Keratinocyte (primary cell): ENCODE measurements at regions not wholly inside any gene's neighbourhood (a gene's known extent, or its start where the extent isn't known, plus 50 kb on each side); places are given as distances from the start of the nearest gene placed in this dataset.
"Not testable (repeated sequence)": the region's sequence is repeated elsewhere in the genome, so short reads cannot be mapped to it uniquely, and the experiment has no call there.

Source experiments
- DNase-seq: peaks from one replicate; pipeline ENCODE4 v3.0.0-alpha.2; 2011; ENCODE audit warnings: low read depth, missing footprints, low spot score
- FAIRE-seq: peaks from 2 replicates; lab custom pipeline; 2011; peaks lifted over from hg19 to GRCh38; lab: Jason Lieb, UNC
- H2AFZ ChIP-seq: 2 replicates; pipeline ENCODE4 v1.6.0; 2012; ENCODE audit warnings: low read length, control low read depth, inconsistent platforms; ENCODE audit not compliant: control insufficient read depth
- H3K27ac ChIP-seq: 2 replicates; pipeline ENCODE4 v1.5.1; 2011; ENCODE audit warnings: low read length; ENCODE audit not compliant: control insufficient read depth, insufficient read depth
- H3K27me3 ChIP-seq: 3 replicates; pipeline ENCODE4 v1.6.0; 2011; ENCODE audit warnings: low read length; ENCODE audit not compliant: control insufficient read depth, insufficient read depth; ENCODE audit errors: extremely low read depth
- H3K36me3 ChIP-seq, 2 experiments: 2 replicates in 1 of 2; 3 replicates in 1 of 2; pipeline ENCODE4 v1.5.1; 2011; ENCODE audit warnings: low read length in 2 of 2, mild to moderate bottlenecking in 1 of 2; ENCODE audit not compliant: control insufficient read depth in 2 of 2, insufficient read depth in 2 of 2; ENCODE audit errors: extremely low read depth in 1 of 2
- H3K4me1 ChIP-seq: 3 replicates; pipeline ENCODE4 v1.5.1; 2011; ENCODE audit warnings: low read length; ENCODE audit not compliant: control insufficient read depth, insufficient read depth; ENCODE audit errors: extremely low read depth
- H3K4me2 ChIP-seq: 3 replicates; pipeline ENCODE4 v1.6.0; 2011; ENCODE audit warnings: low read depth, low read length; ENCODE audit not compliant: control insufficient read depth, insufficient read depth; ENCODE audit errors: extremely low read depth
- H3K4me3 ChIP-seq, 3 experiments: fragments of 200-600 bp in 1 of 3; sonication (generic) in 1 of 3; 2 replicates in 2 of 3; 3 replicates in 1 of 3; pipeline ENCODE4 v1.5.1; 2011 to 2016; ENCODE audit warnings: low read length in 3 of 3, mild to moderate bottlenecking in 3 of 3, control low read depth in 2 of 3, inconsistent platforms in 1 of 3, low read depth in 1 of 3, mixed read lengths in 1 of 3, mixed run types in 1 of 3, moderate library complexity in 1 of 3; ENCODE audit not compliant: control insufficient read depth in 2 of 3, insufficient read depth in 2 of 3; ENCODE audit errors: extremely low read depth in 1 of 3
- H3K79me2 ChIP-seq: 2 replicates; pipeline ENCODE4 v1.6.0; 2012; ENCODE audit warnings: low read length; ENCODE audit not compliant: control insufficient read depth, insufficient read depth
- H3K9ac ChIP-seq: 3 replicates; pipeline ENCODE4 v1.6.0; 2011; ENCODE audit warnings: low read length; ENCODE audit not compliant: control insufficient read depth, insufficient read depth; ENCODE audit errors: extremely low read depth
- H3K9me1 ChIP-seq: 3 replicates; pipeline ENCODE4 v1.6.0; 2011; ENCODE audit warnings: low read length; ENCODE audit not compliant: control insufficient read depth, insufficient read depth; ENCODE audit errors: extremely low read depth
- H3K9me3 ChIP-seq: 2 replicates; pipeline ENCODE4 v1.5.1; 2012; ENCODE audit warnings: low read depth, low read length; ENCODE audit not compliant: control insufficient read depth
- H4K20me1 ChIP-seq: 3 replicates; pipeline ENCODE4 v1.6.0; 2011; ENCODE audit warnings: low read length; ENCODE audit not compliant: control insufficient read depth, insufficient read depth; ENCODE audit errors: extremely low read depth
- CTCF ChIP-seq, 3 experiments: IDR thresholded peaks in 1 of 3; conservative IDR thresholded peaks in 1 of 3; optimal IDR thresholded peaks in 1 of 3; 2 replicates in 2 of 3; 3 replicates in 1 of 3; pipeline versions ENCODE3 to v1.5.1; 2011; ENCODE audit warnings: low read length in 3 of 3, mild to moderate bottlenecking in 3 of 3, moderate library complexity in 2 of 3, control low read depth in 1 of 3, inconsistent platforms in 1 of 3; ENCODE audit not compliant: insufficient read depth in 2 of 3; ENCODE audit errors: extremely low read depth in 1 of 3
- EZH2 ChIP-seq: IDR thresholded peaks from one replicate; pipeline ENCODE4 v1.6.1; 2012; ENCODE audit warnings: inconsistent platforms, mild to moderate bottlenecking, low read length, moderate library complexity
- dilution Hi-C: fragments of 300-500 bp; cut with MboI; formaldehyde crosslinking; loops from one replicate; pipeline ENCODE4 v1.7.0; 2020; ENCODE audit warnings: low sequenced_read_pairs; ENCODE audit not compliant: extremely low pct_ligation_motif_present

GRCh38 chr11:112348480-112349029 lies 87.9 kb upstream of the PLET1 start:
- H3K9me3 ChIP-seq = no peaks in the 10 kb centered on the region
- no peaks in the 10 kb centered on the region for H3K79me2 ChIP-seq
- H3K9ac ChIP-seq = no peak overlapping the region
- TF ChIP-seq CTCF (optimal IDR thresholded peaks at IDR 0.05 in 1 of 3, IDR thresholded peaks at IDR 0.05 in 1 of 3, conservative IDR thresholded peaks at IDR 0.05 in 1 of 3; ENCODE audit: extremely low read depth in 1 of 3, insufficient read depth in 2 of 3, low read length in 3 of 3) = no peak
- TF ChIP-seq EZH2 = no peak
- DNase-seq = no peak
- no peaks in the 10 kb centered on the region for H3K9me1 ChIP-seq
- H3K27me3 ChIP-seq = no peaks in the 10 kb centered on the region
- H2AFZ ChIP-seq = no peak overlapping the region
- dilution Hi-C loops = no loop called here
- no peaks in the 10 kb centered on the region for H3K36me3 ChIP-seq
- H3K27ac ChIP-seq = no peak overlapping the region
- H3K4me2 ChIP-seq = no peak overlapping the region
- H3K4me1 ChIP-seq = no peaks in the 10 kb centered on the region
- no peaks in the 10 kb centered on the region for H4K20me1 ChIP-seq
- H3K4me3 ChIP-seq = no peak overlapping the region
- FAIRE-seq = no peak

- H3K4me2 ChIP-seq, H3K4me1 ChIP-seq, H3K27ac ChIP-seq, H3K79me2 ChIP-seq, H3K4me3 ChIP-seq, H4K20me1 ChIP-seq, H3K27me3 ChIP-seq, H3K9me1 ChIP-seq, H3K9ac ChIP-seq, FAIRE-seq, DNase-seq, H3K36me3 ChIP-seq, H3K9me3 ChIP-seq, dilution Hi-C loops, H2AFZ ChIP-seq: not testable (repeated sequence)
Measured at GRCh38 chr11:112351423-112351822, 90.8 kb upstream of the PLET1 start.

GRCh38 chr11:112352907-112353306 lies 92.2 kb upstream of the PLET1 start:
- Histone ChIP-seq H3K9me1 (no peaks in the 10 kb centered on the region), H3K9ac (no peak overlapping the region), H4K20me1 (no peaks in the 10 kb centered on the region), H3K36me3 (no peaks in the 10 kb centered on the region), H3K4me3 (no peak overlapping the region), H3K27me3 (no peaks in the 10 kb centered on the region), H3K9me3 (no peaks in the 10 kb centered on the region), H3K4me1 (no peaks in the 10 kb centered on the region), H2AFZ (no peak overlapping the region), H3K27ac (no peak overlapping the region), H3K79me2 (no peaks in the 10 kb centered on the region), H3K4me2 (no peak overlapping the region)
- FAIRE-seq (no peak), DNase-seq (no peak)
- dilution Hi-C loops = no loop called here
- TF ChIP-seq CTCF (optimal IDR thresholded peaks at IDR 0.05 in 1 of 3, IDR thresholded peaks at IDR 0.05 in 1 of 3, conservative IDR thresholded peaks at IDR 0.05 in 1 of 3; ENCODE audit: extremely low read depth in 1 of 3, insufficient read depth in 2 of 3, low read length in 3 of 3) = no peak
- no peak for TF ChIP-seq EZH2
